H4 (cell line): ENCODE measurements at regions not wholly inside any gene's neighbourhood (a gene's known extent, or its start where the extent isn't known, plus 50 kb on each side); places are given as distances from the start of the nearest gene placed in this dataset.
"Not testable (repeated sequence)": the region's sequence is repeated elsewhere in the genome, so short reads cannot be mapped to it uniquely, and the experiment has no call there.

ENCODE experiments used
- DNase-seq: peaks from one replicate; pipeline ENCODE4 v3.0.0-alpha.2; 2015; ENCODE audit warnings: low spot score

DNA sequence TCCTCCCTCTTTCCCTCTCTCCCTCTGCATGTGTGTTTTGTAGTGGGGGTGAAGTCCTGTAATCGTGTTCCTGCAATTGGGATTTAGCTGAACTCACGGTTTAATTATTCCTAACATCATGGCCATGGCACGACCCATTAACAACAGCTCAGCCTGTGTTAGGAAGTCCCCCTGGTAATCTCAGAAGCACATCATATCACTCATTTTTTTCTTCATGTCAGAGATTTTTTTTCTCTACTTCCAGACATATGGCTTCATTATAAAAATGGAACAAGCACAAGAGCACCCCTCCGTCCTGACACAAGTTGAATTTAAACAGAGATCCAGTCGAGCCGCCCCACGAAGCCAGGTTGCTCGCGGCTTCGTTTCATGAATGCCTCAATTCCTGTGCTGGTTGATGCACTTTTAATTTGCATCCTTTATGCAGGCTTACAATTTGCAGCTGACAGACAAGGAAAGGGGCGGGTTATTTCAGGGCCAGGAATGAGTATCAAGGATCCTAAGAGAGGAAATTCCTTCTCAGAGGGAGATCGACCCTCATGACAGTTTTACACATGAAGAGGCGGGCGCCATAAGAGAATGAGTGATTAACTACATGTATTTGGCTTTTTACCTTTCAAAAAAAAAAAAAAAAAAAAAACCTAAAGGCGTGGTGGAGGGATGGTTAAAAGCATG, 192.9 kb downstream of the MAF start:
- no peak for DNase-seq

DNA sequence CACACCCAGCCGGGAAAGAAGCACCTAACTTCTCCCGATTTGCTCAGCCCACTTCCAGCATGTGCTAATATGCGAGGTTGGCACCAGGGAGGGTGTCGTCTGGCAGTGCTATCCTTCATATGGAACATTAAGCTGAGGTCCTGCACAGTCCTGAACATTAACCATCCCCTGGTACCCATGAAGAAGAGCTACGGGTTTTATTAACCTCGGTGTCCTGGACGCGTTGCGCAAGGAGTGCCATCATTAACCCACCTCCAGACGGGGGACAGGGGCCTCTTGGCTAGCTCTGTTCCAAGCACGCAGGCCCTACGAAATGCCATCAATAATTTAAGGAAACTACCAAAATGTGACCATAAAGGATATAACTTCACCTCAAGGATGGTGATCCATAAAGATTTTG, 193.5 kb downstream of the MAF start:
- no peak for DNase-seq

DNA sequence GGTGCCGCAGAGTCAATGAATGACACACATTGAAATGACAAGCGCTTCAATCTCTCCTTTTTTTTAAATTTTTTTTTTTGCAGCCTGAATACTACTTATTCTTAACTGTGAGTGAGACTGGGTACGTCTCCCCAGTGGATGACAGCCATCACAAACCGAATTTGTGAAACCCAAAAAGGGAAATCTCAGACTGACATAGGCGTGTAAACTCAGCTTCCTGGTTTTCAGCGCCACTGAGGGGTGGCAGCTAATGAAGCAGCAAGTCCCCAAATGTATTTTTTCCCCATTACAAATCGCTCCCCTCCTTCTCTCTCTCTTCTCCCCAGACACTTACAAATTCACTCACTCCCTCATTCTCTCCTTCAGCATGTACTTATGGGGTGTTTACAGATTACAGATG, 196.0 kb downstream of the MAF start:
- no peak for DNase-seq

DNA sequence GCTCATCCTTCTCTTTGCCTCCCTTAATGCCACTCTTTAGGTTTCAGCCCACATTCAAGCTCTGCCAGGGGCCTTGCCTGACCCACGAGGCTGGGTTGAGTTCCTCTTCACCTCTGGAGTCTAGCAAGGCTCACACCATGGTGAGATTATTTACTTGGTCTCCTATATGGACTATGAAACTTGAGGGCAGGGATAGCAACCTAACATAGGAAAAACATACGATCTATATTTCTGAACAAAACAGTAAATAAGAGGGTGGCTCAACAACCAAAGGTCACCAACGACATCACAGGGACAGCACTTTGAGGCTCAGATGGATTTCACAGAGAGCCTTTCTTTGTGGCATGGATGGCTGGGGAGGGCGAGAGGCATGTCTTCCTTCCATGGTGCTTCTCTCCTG, 197.0 kb downstream of the MAF start:
- no peak for DNase-seq

DNA sequence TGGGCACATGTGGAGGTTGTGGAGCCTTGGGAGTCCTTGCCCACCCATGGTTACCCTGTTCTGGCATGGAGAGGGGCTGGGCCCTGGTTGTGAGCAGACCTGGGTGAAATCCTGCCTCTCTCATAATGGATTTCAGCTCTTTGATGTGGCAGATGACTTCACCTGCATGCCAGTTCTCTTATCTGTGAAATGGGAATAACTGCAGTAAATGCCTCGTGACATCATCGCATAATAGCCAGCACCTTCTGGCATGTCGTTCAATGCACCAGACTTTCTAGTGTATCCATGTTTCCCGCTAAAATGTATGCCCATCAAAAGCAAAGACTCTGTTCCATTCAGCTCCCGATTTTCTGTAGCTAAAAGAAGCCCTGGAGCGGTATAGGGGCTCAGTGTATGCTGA, 197.6 kb downstream of the MAF start:
- no peak for DNase-seq

DNA sequence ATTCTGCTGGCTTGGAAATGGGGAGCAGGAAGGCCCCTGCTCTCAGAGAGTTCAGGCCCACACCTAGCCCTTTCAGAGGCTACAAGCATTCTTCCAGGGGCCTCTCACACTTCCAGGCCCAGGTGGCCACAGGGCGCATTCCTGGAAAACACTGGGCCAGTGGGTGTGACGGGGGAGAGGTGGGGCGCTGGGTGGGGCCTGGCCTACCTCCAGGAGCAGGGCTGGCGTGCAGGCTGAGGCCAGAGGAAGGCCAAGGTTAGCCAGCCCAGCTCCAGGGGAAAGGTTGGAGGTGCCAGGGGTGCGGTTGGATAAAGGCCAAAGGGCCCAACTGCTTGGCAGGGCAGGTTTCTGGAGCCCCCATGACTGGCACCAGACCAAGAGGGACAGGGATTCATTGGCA, 198.2 kb downstream of the MAF start:
- peak; percentile 14 for DNase-seq

DNA sequence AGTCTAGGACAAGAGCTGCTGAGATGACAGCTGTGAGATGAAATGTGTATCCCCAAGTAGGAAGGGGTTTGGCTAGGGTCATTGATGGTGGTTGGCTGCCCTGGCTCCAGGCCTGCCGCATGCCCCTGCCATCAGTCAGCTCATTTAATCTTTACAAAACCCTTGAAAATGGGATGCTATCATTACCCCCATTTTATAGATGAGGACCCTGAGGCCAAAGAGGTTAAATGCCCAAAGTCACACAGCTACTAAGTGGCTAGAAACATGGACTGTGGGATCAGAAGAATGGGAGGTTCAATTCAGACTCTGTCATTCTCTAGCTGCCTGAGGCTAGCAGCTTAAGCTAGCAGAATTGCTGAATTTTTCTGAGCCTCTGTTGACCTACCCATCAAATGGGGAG, 198.8 kb downstream of the MAF start:
- DNase-seq: no peak

DNA sequence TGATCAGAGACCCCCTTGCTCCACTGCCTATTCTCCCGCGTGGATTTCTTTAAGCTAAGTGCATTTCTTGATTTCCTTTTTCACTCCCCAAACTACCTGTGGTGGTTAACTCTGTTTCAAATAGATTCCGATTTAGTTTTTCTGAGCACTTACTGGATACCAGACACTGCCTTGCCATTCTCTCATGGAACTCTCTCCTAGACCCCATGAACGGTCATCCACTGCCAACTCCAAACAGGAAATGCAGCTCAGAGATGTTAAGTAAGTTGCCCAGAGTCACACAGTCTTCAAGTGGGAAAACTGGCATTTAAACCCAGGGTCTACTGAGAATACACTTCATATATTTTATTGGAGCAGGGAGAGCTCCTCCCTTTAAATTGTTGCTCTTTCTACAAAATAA, 199.4 kb downstream of the MAF start:
- DNase-seq: no peak

DNA sequence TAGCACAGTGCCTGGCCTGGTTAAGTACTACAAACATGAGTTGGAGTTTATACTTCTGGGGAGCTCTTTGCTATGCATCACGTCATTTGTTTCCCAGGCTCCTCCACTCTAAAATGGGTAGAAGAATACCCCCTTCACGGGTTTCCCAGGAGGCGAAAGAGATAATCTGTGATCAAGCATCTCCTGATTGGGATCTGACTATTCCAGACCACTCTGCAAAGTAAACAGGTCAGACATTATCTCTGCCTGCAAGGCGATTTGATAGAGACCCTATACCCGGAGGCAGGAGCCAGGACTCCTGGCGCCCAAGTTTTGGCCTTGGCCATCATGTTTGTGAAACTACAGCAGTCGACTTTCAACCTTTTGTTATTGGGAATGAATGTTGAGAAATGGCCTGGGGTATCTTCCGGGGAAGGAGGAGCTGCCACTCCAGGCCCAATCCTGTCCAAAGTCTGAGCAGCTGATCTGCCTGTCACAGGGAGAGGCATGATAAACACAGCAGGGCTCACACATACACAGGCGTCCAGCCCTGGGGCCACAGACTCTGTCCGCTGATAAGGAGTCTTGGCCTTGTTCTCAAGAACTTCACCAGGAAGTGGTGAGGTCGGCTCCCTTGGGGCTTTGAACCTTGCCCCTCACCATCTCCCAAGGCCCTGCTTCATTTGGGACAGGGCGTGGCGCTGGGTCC, 199.9 kb downstream of the MAF start:
- DNase-seq: no peak

DNA sequence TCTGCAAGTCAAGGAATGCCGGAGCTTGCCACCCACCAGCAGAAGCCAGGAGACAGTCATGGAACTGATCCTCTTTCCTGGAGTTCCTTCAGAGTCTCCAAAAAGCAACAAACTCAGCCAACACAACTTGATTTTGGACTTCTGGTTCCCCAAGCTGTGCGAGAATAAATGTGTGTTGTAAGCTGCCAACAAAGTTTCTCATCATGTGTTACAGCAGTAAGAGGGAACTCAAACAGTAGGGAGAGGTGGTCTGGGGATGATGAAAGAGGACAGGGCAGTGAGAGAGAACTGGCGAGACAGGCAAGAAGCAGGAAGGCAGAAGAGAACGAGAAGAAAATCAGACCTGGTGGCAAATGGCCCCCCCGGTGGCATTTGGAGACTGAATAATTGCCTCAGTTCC, 204.9 kb downstream of the MAF start:
- DNase-seq: no peak

DNA sequence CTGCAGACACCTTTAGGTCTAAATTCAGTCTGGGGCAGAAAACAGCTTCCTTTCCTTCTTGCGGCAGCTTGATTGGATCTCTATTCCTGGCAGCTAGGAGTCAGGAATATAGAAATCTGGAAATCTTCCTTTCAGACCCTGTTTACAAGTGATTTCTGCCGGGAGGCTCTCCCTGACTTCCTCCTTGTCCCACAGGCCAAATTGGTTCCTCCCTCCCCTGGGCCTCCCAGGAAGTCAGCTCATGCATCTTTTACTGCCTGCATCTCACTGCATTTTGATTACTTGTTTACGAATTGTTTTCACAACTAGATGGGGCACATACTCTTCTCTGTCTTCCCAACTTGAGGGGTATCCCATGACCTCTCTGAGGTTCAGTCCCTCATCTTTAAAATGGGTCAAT, 206.3 kb downstream of the MAF start:
- no peak for DNase-seq

DNA sequence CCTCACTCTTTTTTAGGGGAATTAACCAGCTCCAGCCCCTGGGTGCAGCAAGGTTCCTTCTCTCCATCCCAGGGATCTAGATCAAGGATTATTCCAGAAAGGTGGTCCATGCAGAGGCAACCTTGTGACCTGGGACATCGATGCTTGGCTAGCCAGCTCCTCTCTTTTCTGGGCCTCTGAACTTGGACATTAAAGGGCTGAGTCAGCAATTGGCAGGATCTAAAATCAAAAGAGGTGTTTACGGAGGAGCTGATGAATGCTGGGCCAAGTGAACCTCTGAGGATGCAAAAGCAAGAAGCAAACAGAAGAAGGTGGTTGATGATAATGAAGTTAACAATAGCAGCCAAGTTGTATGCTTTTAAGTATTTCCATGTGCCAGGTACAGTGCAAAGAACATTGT, 207.0 kb downstream of the MAF start:
- no peak for DNase-seq

DNA sequence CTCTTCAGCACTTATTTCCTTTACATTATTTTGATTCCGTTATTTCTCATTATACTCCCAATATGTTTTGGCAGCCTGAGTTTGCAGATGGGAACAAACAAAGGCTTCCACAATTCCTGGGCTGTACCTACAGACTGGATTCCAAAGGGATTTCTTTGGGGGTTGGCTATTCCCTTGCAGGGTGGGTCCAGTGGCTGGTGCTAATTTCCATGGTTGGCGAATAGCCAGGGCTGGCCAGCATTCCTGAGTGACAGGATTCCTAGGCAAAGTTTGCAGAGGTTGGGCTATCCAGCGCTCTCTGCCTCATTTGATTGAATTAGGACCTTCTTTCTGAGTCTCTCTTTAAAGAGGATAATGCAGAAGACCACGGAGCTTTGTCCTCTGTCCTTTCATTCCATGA, 207.4 kb downstream of the MAF start:
- DNase-seq: no peak

DNA sequence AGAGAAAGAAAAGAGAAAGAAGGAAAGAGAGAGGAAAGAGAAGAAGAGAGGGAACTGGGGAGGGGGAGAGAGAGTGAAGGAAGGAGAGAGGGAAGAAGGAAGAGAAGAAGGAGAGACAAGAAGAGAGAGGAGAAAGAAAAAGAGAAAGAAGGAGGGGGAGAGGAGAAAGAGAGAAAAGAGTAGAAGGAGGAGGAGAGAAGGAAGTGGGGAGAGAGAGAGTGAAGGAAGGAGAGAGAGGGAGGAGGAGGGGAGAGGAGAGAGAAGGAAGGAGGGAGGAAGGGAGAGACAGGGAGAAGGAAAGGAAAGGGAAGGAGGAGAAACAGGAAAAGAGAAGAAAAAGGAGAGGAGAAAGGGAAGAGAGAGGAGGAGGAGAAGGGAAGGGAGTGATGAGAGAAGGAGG, 208.5 kb downstream of the MAF start:
- no peak for DNase-seq

DNA sequence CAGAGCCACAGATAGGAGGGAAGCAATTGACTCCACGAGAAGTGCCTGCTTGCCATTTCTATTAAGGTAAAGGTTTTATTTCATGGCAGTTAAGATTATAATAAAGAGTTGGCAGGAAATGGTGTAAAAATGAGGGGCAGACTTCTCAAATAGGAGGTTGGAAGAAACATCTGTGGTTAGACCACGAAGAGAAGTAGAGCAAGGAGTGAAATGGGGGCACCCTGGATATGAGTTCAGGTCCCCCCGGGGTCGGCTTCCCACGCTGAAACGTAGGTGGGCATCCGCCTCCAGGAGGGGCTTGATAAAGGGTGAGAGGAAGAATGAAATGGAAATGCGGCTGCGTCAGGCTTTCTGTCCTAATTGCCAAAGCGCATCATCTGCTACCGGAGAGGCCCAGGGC, 209.1 kb downstream of the MAF start:
- no peak for DNase-seq

DNA sequence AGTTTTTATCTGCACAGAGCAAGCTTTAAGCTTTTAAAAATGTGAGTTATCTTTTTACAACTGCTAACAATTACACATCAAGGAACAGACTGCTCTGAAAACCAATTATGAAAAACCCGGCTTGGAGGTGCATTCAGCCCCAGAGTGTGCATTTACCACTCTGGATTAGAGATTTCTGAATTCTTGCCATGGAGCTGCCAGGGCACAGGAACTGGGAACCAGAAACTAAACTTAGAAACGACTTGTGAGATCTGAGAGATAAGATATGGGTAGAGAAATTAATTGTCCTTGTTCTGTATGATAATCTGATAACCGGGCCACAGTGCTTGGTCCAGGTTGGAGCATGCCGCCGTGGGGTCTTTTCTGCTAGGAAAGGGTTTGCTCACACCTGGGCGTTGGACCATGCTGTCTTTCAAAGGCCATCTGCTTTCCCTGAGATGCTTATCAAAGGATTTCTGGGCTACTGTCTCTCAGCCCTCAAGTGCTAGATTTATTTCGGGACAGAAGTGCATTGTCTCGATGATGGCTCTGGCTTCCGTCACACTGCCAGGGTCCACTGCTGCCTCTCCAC, 210.0 kb downstream of the MAF start:
- DNase-seq: no peak

DNA sequence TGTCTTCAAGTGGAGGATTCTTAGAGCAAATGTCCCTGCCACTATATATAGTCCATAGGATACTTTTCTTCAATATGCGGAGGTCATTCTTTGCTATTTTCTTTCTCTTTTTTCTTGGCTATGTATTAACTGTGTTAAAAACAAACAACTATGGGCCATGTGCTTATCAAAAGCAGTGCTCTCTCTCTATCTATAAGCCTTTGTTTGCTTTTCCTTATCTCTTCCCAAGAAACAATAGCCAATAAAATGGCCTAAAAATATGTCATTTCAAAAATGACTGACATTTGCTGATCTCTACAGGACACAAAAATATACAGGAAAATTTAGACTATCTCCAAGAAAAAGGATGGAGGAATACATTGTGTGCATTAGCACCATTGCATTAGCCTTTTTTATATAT, 212.1 kb downstream of the MAF start:
- no peak for DNase-seq

DNA sequence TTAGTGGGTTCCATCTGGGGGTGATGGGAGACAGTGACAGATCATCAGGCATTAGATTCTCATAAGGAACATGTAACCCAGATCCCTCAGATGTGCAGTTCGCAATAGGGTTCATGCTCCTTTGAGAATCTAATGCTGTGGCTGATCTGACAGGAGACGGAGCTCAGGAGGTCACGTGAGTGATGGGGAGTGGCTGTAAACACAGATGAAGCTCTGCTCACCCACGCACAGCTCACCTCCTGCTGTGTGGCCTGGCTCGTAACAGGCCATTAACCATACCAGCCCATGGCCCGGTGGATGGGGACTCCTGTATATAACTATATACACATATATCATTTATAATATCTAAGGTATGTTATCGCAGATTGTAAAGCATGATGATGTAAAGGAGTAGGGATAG, 214.2 kb downstream of the MAF start:
- DNase-seq: no peak

DNA sequence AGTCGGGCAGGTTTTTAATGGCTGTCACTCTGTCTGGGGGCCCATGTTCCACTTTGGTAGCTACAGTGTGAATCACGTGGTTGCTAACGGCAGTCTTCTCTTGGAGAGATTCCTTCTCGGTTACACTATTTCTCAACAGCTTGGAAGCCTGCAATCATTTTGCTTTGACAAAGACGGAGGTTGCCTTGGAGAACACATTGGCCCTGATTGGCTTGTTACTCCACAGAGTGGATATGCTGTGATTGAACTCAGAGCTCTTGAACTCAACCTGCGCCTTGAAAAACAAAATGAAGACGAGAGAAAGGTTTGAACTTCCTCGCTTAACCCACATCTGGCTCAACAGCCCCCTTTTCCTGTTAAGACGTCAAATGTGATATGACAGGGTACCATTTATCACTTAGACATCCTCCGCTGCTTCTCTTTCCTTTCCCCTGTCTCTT, 218.9 kb downstream of the MAF start:
- DNase-seq: peak; percentile 14

DNA sequence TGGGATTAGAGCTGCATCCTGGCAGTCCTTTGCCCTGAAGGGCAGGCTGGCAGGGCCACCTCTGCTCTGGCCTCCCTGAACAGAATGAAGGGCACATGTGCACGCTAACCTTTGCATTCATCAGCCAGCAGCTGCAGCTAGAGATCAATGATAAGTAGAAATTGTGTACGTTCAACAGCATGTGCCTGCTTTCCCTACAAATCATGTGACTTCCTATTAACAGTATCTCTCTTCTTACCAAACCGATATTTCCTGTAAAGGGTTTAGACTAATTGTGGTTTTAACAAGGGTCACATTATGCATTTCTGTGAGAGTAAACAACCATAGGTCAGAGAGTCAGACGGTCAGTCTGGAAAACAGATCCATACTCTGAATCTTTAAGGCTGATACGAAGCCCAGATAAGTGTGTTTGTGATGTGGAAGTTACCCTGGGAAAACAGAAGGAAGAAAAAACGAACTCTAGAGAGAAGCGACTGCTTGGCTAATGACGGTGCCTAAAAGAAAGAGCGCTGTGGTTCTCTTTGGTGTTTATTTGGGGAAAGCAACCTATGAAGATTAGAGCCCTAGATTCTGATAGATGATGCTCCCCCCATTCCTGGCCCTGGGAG, 219.4 kb downstream of the MAF start:
- DNase-seq: no peak

DNA sequence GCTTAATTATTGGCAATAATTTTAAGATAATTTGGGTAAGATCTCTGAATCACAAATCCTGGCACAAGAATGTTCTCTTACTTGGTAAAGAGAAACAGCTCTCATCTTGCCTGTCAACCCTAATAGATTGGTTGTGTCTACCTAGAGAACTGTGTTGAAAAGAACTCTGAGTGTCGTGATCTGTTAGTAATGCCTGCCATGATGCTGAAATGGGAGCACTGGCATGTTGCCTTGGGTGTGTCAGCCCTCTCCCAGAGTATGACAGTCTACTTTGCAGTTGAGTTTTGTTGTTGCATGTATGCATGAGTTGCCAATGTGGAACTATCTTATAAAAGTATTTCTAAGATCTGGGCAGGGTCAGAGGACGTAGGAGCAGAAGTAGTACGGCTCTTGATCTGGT, 221.4 kb downstream of the MAF start:
- DNase-seq: peak; percentile 19

DNA sequence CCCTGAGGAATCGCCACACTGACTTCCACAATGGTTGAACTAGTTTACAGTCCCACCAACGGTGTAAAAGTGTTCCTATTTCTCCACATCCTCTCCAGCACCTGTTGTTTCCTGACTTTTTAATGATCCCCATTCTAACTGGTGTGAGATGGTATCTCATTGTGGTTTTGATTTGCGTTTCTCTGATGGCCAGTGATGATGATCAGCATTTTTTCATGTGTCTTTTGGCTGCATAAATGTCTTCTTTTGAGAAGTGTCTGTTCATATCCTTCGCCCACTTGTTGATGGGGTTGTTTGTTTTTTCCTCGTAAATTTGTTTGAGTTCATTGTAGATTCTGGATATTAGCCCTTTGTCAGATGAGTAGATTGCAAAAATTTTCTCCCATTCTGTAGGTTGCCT, 223.5 kb downstream of the MAF start:
- DNase-seq: not testable (repeated sequence)

DNA sequence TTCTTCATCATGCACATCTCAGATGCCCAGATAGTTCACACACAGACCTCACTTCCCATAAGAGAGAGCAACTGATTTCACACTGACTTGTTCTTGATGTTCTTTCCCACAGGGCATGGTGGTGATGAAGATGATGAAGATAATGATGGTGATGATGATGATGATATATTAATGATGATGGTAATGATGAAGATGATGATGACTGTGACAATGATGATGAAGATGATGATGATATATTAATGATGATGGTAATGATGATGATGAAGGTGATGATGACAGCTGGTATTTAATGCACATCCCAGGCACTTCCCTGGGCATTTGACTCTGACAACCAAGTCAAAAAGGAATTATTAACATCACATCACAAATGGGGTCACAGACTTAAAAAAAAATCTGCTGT, 225.2 kb downstream of the MAF start:
- no peak for DNase-seq
